ENCODE measurements at regions not wholly inside any gene's neighbourhood (a gene's known extent, or its start where the extent isn't known, plus 50 kb on each side); places are given as distances from the start of the nearest gene placed in this dataset.

GRCh38 chr21:25375675-25376074, 231.6 kb downstream of the MRPL39 start:
- no peak for DNase-seq (ENCODE audit: low read depth in 2 of 2)

- no peak for DNase-seq (ENCODE audit: low read depth in 2 of 2)
Observed at GRCh38 chr21:25373126-25374082, 233.9 kb downstream of the MRPL39 start.

DNA sequence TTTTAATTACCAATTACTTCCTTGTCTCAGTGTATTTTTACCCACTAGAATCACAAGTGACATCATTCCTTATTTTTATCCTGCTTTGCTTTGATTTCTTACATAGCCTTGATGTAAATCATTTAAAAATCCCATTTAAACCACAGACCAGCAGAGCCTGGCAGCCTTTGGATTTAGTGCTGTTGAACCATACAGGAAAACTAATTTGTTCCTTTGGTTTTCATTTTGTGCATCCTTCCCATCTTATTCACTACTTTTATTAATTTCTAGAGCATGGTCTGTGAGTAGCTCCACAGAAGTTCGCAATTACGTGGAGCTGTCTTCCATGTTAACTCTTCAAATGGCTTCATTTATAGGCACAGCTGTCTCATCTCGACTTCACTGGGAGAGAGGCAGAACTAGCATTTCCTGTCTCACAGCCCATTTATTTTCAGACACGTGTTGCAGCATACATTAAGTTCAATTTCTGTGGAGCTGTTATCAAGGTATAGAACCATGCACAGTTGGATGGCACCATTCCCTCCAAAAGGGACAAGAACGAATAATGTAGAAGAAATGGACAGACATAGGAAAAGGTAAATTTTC, 235.3 kb downstream of the MRPL39 start:
- DNase-seq (ENCODE audit: low read depth in 2 of 2): no peak

DNA sequence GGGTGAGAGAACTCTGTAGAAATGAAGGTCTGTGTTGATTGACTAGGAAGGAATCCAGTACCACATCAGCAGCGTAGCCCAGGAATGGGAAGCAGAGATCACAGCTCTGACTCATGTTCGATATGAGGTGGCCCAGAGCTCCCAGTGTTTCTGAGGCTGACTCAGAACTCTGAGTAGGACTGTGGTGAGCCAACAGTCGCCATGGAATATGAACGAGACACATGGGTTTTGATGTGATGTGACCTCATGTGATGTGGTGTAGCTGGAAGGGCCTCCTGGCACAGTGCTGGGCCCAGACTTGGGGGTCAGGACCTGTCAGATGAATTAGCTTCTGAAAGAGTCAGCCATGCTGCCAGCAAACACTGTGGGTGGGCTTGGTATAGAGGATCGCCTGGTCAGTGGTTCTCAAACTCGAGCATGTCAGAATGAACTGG, 237.0 kb downstream of the MRPL39 start:
- DNase-seq (ENCODE audit: low read depth in 2 of 2): peak in 1 of 2 experiments; percentile 15

DNA sequence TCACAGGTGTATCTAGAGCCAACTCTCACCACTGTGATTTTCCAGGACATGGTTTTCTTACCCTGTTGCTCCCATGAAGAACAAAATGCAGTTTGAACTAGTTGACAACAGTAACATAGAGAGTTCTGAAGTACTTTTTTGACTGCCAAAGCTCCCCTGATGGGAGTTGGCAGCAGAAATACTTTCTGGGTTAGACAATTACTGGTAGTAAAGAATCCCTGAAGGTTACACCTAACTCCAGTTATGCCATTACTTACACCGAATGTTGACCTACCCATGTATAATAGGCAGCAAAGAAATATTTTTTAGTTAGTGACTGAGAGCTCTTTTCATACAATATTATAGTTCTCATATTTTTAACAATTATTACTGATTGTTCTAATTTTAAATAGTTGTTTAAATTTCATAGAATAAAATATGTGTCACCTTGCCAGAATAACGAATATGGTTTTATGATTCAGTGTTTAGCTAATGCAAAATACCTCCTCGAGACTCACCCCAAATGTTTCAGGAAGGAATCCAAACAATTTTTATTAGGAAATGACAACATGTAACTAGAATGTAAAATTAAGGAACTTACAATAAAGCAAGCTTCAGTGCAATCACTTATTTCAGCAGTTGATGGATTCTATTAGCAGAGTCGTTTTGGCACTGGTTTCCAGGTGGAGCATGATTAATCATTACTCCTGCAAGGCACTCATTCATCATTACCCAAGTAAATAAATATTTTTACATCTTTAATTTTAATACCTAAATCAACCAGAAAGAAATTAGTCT, 237.6 kb downstream of the MRPL39 start:
- DNase-seq (ENCODE audit: low read depth in 2 of 2): no peak

DNA sequence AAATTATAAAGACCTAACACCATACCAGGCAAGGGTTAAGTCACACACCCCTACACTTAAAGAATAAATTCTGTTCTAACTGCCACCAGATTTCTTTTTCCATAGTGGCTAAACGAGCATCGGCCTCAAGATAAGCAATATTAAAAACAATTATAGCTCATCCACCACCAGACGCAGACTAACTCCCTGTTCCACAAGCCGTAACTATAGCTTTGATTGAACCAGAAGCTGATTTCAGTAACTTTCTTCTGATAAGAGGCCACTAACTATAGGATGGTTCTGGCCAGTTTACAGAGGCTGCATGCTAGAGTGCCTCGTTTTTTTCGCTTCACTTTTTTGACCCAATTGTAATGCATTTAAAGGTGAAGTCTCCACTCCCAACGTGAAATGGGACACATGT, 238.8 kb downstream of the MRPL39 start:
- no peak for DNase-seq (ENCODE audit: low read depth in 2 of 2)

DNA sequence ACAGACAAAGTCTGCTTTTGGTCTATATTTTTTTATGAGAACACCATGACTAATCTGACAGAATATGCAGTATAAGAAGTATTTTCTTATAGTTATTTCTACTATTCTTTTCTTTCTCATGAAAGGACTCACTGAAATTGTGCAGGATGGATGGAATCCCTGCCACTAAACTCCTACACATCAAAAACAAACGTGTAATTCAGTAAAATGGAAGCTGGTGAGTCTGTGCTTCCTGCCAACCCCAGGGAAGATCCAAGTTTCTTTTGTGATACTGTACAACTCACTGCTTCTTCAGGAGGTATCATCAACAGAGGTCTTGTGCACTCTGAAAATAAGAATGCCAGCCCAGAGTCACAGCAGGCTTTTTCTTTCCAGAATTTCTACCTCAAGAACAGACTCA, 241.2 kb downstream of the MRPL39 start:
- DNase-seq (ENCODE audit: low read depth in 2 of 2): no peak

DNA sequence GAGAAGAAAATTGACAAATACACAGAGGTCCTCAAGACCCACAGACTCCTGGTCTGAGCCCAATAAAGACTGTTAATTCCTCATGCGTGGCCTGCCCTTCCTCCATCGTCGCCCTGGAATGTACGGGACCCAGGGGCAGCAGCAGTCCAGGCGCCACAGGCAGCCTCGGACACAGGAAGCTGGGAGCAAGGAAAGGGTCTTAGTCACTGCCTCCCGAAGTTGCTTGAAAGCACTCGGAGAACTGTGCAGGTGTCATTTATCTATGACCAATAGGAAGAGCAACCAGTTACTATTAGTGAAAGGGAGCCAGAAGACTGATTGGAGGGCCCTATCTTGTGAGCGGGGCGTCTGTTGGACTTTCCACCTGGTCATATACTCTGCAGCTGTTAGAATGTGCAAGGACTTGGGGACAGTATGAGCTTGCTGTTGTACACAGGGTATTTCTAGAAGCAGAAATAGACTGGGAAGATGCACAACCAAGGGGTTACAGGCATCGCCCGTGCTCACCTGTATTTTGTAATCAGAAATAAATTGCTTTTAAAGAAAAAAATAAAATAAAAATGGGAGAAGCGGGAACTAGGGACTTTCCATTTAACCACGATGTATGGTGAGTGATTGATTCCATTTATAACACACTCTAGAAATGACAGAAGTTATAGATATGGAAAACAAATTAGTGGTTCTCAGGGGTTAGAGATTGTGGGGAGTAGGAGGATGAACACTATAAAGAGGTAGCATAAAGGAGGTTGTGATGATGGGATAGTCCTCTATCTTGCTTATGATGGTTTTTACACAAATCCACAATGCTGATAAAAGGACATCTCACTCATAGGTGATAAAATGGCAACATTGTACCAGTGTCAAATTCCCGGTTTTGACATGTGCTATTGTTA, 244.7 kb downstream of the MRPL39 start:
- no peak for DNase-seq (ENCODE audit: low read depth in 2 of 2)

DNA sequence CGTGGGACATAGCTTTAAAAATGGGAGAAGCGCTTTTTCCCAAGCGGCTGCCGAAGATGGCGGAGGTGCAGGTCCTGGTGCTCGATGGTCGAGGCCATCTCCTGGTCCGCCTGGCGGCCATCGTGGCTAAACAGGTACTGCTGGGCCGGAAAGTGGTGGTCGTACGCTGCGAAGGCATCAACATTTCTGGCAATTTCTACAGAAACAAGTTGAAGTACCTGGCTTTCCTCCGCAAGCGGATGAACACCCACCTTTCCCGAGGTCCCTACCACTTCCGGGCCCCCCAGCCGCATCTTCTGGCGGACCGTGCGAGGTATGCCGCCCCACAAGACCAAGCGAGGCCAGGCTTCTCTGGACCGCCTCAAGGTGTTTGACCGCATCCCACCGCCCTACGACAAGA, 245.5 kb downstream of the MRPL39 start:
- DNase-seq (ENCODE audit: low read depth in 2 of 2): no peak

DNA sequence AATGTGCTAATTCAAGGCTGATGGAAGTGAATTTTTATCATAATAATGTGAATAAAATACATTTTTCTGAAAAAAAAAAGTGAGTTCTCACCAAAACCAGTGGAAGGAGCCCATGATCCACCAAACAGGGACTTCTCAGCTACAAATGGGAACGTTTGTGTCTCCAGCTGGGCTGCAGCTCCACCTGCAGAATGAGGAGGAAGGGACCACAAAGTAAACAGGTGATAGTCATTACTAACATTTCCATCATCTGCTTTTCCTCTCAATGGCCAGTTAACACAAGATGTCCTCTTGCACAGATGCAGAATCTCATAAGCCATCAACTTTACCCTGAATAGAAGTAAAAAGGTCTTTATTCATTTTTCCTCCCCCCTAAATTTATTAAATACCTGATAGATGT, 246.2 kb downstream of the MRPL39 start:
- DNase-seq (ENCODE audit: low read depth in 2 of 2): no peak

DNA sequence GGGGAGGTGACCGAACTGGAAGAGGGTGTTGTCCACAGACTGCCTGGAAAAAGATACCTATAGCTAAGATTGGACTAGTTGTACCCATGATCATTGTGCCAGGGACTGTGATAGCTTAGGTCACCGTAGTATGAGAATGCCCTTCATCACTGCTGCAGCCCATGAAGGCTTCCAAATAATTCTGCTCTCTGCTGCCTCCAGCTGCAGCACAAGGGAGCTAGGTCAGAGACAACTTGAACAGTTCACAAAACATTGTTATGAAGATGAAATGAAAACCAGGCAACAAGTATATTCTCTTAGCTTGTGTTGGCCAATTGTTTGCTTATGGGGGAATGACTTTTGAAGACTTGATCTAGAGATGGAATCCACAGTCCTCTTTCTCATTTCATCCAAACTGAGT, 246.7 kb downstream of the MRPL39 start:
- DNase-seq (ENCODE audit: low read depth in 2 of 2): no peak

GRCh38 chr21:25359724-25360123, 247.6 kb downstream of the MRPL39 start:
- DNase-seq (ENCODE audit: low read depth in 2 of 2): no peak

- peak in 1 of 2 experiments; percentile 59 for DNase-seq (ENCODE audit: low read depth in 2 of 2)
Observed at GRCh38 chr21:25350056-25350455, 257.2 kb downstream of the MRPL39 start.

DNA sequence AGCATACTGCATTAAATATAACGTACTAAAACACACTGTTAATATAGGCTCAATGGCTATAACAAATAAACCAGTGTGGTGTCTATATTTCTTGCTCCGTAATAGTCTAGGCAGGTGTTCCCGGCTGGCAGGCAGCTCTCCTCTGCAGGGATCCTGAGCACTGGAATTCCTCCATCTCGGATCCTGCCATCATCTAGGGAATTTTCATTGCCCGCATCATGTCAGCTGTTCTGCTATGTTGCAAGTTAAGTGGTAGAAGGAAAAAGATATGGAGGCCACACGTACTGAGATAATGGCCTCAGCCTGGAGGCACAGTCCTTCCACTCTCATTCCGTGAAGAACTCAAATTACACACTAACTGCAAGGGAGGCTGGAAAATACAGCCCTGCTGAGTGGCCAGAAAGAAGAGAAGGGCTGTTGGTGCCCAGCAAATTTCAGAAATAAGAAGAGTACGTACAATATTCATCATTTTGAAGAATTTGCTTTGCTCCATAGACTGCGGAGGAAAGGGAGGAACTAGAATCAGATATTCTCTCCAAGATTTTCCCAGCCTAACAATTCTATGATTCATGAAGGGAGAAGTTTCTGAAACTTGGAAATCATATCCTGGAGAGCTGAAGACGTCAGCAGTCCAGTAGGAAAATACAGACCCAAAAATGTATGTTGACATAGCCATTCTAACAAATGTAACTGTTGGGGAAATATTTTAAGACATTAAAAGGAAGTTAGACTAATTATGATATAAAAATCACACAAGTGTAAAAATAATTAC, 263.3 kb downstream of the MRPL39 start:
- no peak for DNase-seq (ENCODE audit: low read depth in 2 of 2)

- no peak for DNase-seq (ENCODE audit: low read depth in 2 of 2)
Observed at GRCh38 chr21:25342816-25343215, 264.5 kb downstream of the MRPL39 start.

DNA sequence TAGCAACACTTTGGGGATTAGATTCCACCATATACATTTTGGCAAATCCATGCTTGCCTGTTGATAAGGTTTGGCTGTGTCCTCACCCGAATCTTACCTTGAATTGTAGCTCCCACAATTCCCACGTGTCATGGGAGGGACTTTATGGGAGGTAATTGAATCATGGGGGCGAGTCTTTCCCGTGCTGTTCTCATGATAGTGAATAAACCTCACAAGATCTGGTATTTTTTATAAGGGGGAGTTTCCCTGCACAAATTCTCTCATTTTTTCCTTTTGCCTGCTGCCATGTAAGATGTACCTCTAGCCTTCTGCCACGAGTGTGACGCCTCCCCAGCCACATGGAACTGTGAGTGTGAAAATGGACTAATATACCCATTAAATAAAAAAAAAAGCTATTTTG, 265.3 kb downstream of the MRPL39 start:
- DNase-seq (ENCODE audit: low read depth in 2 of 2): no peak

GRCh38 chr21:25338415-25338814, 268.9 kb downstream of the MRPL39 start:
- no peak for DNase-seq (ENCODE audit: low read depth in 2 of 2)

DNA sequence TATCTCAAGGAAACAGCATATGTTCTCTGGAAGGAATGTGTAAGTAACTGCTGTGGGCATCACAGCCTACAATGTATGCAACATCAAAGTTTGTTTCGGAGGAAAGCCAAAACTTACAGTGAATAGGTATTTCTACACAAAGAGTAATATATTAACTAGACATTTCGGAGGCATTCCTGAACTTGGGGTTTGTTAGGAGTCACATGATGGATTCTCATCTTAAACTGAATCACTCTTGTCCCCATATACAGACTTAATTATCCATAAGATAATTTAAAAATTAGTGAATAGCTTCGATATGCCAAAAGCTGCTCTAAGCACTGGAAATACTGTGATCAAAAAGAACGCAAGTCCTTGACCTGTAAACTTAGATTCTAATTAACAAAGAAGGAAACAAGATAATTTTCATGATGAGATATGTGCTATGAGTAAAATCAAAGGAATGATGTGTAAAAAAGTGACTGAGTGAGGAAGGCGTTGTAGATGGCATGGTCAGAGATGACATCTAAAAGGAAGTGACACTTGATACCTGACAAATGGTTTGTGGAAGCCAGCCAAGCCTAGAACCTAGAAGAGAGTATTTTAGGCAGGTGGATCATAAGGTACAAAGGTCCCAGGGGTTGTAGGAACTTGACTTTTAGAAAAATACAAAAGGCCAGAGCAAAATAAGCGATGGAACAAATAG, 273.1 kb downstream of the MRPL39 start:
- DNase-seq (ENCODE audit: low read depth in 2 of 2): no peak

DNA sequence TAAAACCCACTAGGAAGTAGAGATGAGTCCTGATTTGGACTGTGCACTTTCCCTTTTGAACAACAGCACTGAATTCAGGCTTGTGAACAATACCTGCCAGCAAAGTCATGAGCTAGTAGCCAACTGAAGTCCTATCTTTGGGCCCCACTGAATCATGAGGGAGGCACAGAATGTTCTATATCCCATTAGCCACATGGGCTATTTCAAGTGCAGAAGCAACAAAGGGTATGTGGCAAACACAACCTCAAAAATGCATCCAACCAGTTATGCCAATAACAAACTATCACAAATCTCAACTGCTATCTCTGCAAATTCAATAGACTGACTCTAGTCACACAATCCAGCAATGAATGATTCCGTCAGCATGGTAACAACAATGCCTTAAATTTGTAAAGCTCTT, 276.0 kb downstream of the MRPL39 start:
- DNase-seq (ENCODE audit: low read depth in 2 of 2): no peak

DNA sequence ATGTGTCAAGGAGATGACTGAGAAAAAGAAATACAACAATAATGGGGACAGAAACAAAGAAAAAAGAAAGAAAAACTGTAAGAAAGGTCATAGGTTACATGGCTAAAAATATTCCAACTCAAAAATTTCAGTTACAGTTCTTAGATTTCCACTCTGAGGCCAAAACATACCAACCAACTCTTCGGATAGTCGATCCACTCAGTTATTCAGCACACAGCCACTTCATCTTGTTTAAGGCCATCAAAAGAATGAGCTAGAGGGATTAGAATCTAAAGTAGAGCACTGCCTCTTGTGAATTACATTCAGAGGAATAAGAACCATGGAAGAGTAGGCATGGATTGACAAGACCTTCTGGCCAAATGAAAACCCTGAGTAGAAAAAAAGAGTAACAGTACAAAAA, 277.0 kb downstream of the MRPL39 start:
- no peak for DNase-seq (ENCODE audit: low read depth in 2 of 2)

Measured in stimulated activated CD4-positive, alpha-beta T cell treated with anti-CD3 and anti-CD28 coated beads, Interleukin-12 subunit alpha, Interleukin-12 subunit beta, amount 100 ng/mL, for 24 hours (primary cell).